SU-DHL-6 (cell line): ENCODE measurements at regions not wholly inside any gene's neighbourhood (a gene's known extent, or its start where the extent isn't known, plus 50 kb on each side); places are given as distances from the start of the nearest gene placed in this dataset.

ENCODE experiments used
- CTCF ChIP-seq: fragments of 200-600 bp; sonication (generic); IDR thresholded peaks from one replicate; pipeline ENCODE4 v1.5.1; 2017; ENCODE audit warnings: antibody characterized with exemption, mild to moderate bottlenecking, low read length, moderate library complexity; ENCODE audit not compliant: insufficient read depth, poor library complexity, severe bottlenecking
- EZH2phosphoT487 ChIP-seq: fragments of 200-600 bp; sonication (generic), shearing (Covaris generic); conservative IDR thresholded peaks from 2 replicates; pipeline ENCODE4 v1.6.1; 2018; ENCODE audit warnings: mild to moderate bottlenecking, antibody characterized with exemption, low read length, moderate library complexity, mixed read lengths

- TF ChIP-seq CTCF (no peak), EZH2phosphoT487 (no peak)
Observed at GRCh38 chr6:144641286-144641685, 356.2 kb downstream of the UTRN start.
